IMR-90 (cell line): ENCODE measurements at regions not wholly inside any gene's neighbourhood (a gene's known extent, or its start where the extent isn't known, plus 50 kb on each side); places are given as distances from the start of the nearest gene placed in this dataset.
A peak's percentile ranks its signal among the peaks of the same experiment; 100 is the strongest.

Source experiments
- ATAC-seq: fragments of 200-7000 bp; cut with Tn5 transposase; 2 replicates; pipeline ENCODE4 v1.9.1; 2020; ENCODE audit warnings: low read depth, mild to moderate bottlenecking, moderate library complexity
- BruUV-seq: library from RNA; stranded (reverse); fragments of 400-500 nt; replicated peaks from 2 replicates; lab custom pipeline; 2021; lab: Mats Ljungman, UMichigan
- CTCF ChIA-PET: fragments of 300-600 bp; formaldehyde crosslinking; extraction: SDS; loops from one replicate; lab custom pipeline; 2021; ENCODE audit warnings: antibody characterized with exemption; lab: Yijun Ruan, JAX
- POLR2A ChIA-PET: fragments of 300-600 bp; sonication (Branson Sonifier 250); formaldehyde crosslinking; loops from one replicate; lab custom pipeline; 2022; ENCODE audit warnings: antibody characterized with exemption; ENCODE audit not compliant: unreplicated experiment; lab: Charles Lee
- DNase-seq: peaks from one replicate; pipeline ENCODE4 v3.0.0; 2013
- H2AFZ ChIP-seq: replicated peaks from 2 replicates; pipeline ENCODE3; 2013; ENCODE audit warnings: low read length, mild to moderate bottlenecking; ENCODE audit not compliant: poor library complexity
- H2AK5ac ChIP-seq: 2 replicates; pipeline ENCODE4 v1.6.1; 2013; ENCODE audit warnings: low read depth, low read length, inconsistent platforms
- H2AK9ac ChIP-seq: replicated peaks from 2 replicates; pipeline ENCODE3; 2013; ENCODE audit warnings: mild to moderate bottlenecking, low read depth, low read length, moderate library complexity; ENCODE audit not compliant: poor library complexity
- H2BK120ac ChIP-seq: 2 replicates; pipeline ENCODE4 v1.6.1; 2013; ENCODE audit warnings: low read depth, low read length, inconsistent platforms
- H2BK15ac ChIP-seq: 3 replicates; pipeline ENCODE4 v1.6.1; 2013; ENCODE audit warnings: low read depth, low read length, inconsistent platforms
- H2BK20ac ChIP-seq: 2 replicates; pipeline ENCODE4 v1.6.1; 2013; ENCODE audit warnings: low read depth, mild to moderate bottlenecking, inconsistent platforms, low read length, moderate library complexity
- H2BK5ac ChIP-seq: 2 replicates; pipeline ENCODE4 v1.6.1; 2013; ENCODE audit warnings: mild to moderate bottlenecking, low read depth, low read length, inconsistent platforms; ENCODE audit not compliant: poor library complexity, severe bottlenecking
- H3K14ac ChIP-seq: replicated peaks from 2 replicates; pipeline ENCODE4 v1.6.1; 2013; ENCODE audit warnings: low read depth, low read length, inconsistent platforms
- H3K18ac ChIP-seq: 2 replicates; pipeline ENCODE4 v1.6.1; 2013; ENCODE audit warnings: low read depth, low read length, control low read depth
- H3K23ac ChIP-seq: 2 replicates; pipeline ENCODE4 v1.6.1; 2013; ENCODE audit warnings: low read depth, low read length, inconsistent platforms
- H3K27ac ChIP-seq: 2 replicates; pipeline ENCODE4 v1.5.1; 2013; ENCODE audit warnings: mild to moderate bottlenecking, control low read depth, low read length; ENCODE audit not compliant: insufficient read depth
- H3K27me3 ChIP-seq: 2 replicates; pipeline ENCODE4 v1.6.1; 2013; ENCODE audit warnings: low read length; ENCODE audit not compliant: control insufficient read depth, insufficient read depth
- H3K36me3 ChIP-seq: 2 replicates; pipeline ENCODE4 v1.6.1; 2013; ENCODE audit warnings: low read length, mixed read lengths; ENCODE audit not compliant: control insufficient read depth, insufficient read depth
- H3K4ac ChIP-seq: 2 replicates; pipeline ENCODE4 v1.6.1; 2013; ENCODE audit warnings: low read depth, low read length, inconsistent platforms
- H3K4me1 ChIP-seq: 2 replicates; pipeline ENCODE4 v1.6.1; 2013; ENCODE audit warnings: low read length, mixed read lengths; ENCODE audit not compliant: control insufficient read depth, insufficient read depth
- H3K4me2 ChIP-seq: 2 replicates; pipeline ENCODE4 v1.6.1; 2013; ENCODE audit warnings: low read depth, mild to moderate bottlenecking, control low read depth, low read length, moderate library complexity
- H3K4me3 ChIP-seq: 2 replicates; pipeline ENCODE4 v1.5.1; 2013; ENCODE audit warnings: low read depth, mild to moderate bottlenecking, control low read depth, low read length, moderate library complexity; ENCODE audit not compliant: insufficient read depth
- H3K56ac ChIP-seq: 2 replicates; pipeline ENCODE4 v1.6.1; 2013; ENCODE audit warnings: low read length, inconsistent platforms; ENCODE audit not compliant: insufficient read depth; ENCODE audit errors: extremely low read depth
- H3K79me1 ChIP-seq, 2 experiments: 2 replicates each; pipeline ENCODE4 v1.6.1; 2013; ENCODE audit warnings: low read length in 2 of 2, inconsistent platforms in 1 of 2, low read depth in 1 of 2
- H3K9ac ChIP-seq: 2 replicates; pipeline ENCODE4 v1.6.1; 2013; ENCODE audit warnings: low read depth, low read length, control low read depth
- H3K9me1 ChIP-seq: 2 replicates; pipeline ENCODE4 v1.6.1; 2013; ENCODE audit warnings: low read length, inconsistent platforms; ENCODE audit not compliant: insufficient read depth
- H3K9me3 ChIP-seq: 2 replicates; pipeline ENCODE4 v1.6.1; 2013; ENCODE audit warnings: low read length; ENCODE audit not compliant: control insufficient read depth, insufficient read depth
- H4K20me1 ChIP-seq: 2 replicates; pipeline ENCODE4 v1.6.1; 2013; ENCODE audit warnings: low read length, inconsistent platforms; ENCODE audit not compliant: insufficient read depth
- H4K5ac ChIP-seq: 2 replicates; pipeline ENCODE4 v1.6.1; 2013; ENCODE audit warnings: mild to moderate bottlenecking, low read depth, low read length, control low read depth
- H4K8ac ChIP-seq, 2 experiments: 2 replicates each; pipeline ENCODE4 v1.6.1; 2013; ENCODE audit warnings: low read depth in 2 of 2, low read length in 2 of 2, control low read depth in 1 of 2, inconsistent platforms in 1 of 2
- H4K91ac ChIP-seq: 2 replicates; pipeline ENCODE4 v1.6.1; 2013; ENCODE audit warnings: low read depth, low read length, inconsistent platforms; ENCODE audit not compliant: insufficient read depth
- MAFK ChIP-seq: IDR thresholded peaks from 2 replicates; pipeline ENCODE4 v1.6.1; 2012; ENCODE audit warnings: low read depth, low read length, improper control_type of control experiment
- WGBS, 2 experiments: methylation state at CpG; one replicate each; pipeline versions ENCODE4 v1.1.5 to v1.1.7; 2013; ENCODE audit warnings: missing lambda C conversion rate in 2 of 2; ENCODE audit not compliant: insufficient read length in 1 of 2; ENCODE audit errors: extremely low coverage in 2 of 2; 5-methylcytosine and 5-hydroxymethylcytosine counted together
- dilution Hi-C: fragments of 300-500 bp; cut with HindIII; formaldehyde crosslinking; loops from one replicate; pipeline ENCODE4 v1.14.3; 2018; ENCODE audit warnings: low sequenced_read_pairs; ENCODE audit not compliant: unreplicated experiment
- in situ Hi-C: fragments of 300-500 bp; cut with MboI; formaldehyde crosslinking; loops from 3 replicates; pipeline ENCODE4 v1.14.3; 2019; ENCODE audit warnings: low sequenced_read_pairs, inconsistent platforms, mixed read lengths
- intact Hi-C: fragments of 100-400 bp; cut with micrococcal nuclease; formaldehyde crosslinking; loops from 2 replicates; pipeline ENCODE4 v1.10.0; 2022
- TF ChIP-seq, protein P1 (sequence below): fragments of 150-350 bp; IDR thresholded peaks from 2 replicates; pipeline ENCODE4 v1.6.1; 2016; ENCODE audit warnings: low read depth, mild to moderate bottlenecking, low read length, moderate library complexity, borderline replicate concordance

DNA sequence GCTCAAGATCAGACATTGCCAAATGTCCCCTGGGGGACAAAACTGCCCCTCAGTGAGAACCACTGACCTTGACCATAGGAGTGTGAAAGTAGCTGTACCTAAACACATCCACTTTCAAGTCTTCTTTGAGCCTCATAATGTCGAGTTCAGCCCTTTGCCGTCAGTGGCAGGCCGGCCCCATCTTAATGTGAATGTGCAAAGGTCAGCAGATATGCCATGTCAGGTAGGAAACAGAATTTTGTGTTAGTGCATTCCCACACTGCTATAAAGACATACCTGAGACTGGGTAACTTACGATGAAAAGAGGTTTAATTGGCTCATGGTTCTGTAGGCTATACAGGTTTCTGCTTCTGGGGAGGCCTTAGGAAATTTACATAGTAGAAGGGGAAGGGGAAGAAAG is 95.1 kb upstream of the PIRT start:
- Histone ChIP-seq H3K36me3 (no peaks in the 10 kb centered on the region), H2AK9ac (no peak overlapping the region), H3K56ac (no peak overlapping the region), H2BK120ac (no peak overlapping the region), H2BK15ac (no peak overlapping the region), H3K18ac (no peak overlapping the region), H2AK5ac (no peak overlapping the region), H2BK20ac (no peak overlapping the region), H3K9ac (no peak overlapping the region), H2AFZ (no peak overlapping the region), H3K4me2 (no peak overlapping the region), H3K4me1 (no peaks in the 10 kb centered on the region), H3K23ac (no peak overlapping the region), H4K20me1 (no peaks in the 10 kb centered on the region), H3K79me1 (no peaks in the 10 kb centered on the region), H3K4me3 (no peak overlapping the region), H3K9me1 (no peaks in the 10 kb centered on the region), H2BK5ac (no peak overlapping the region), H3K4ac (no peak overlapping the region), H4K91ac (no peak overlapping the region), H4K8ac (no peak overlapping the region), H3K27me3 (no peaks in the 10 kb centered on the region), H3K27ac (no peak overlapping the region), H3K14ac (no peak overlapping the region), H4K5ac (no peak overlapping the region), H3K9me3 (peaks cover 13% of the 10 kb centered on the region)
- intact Hi-C loops = no loop called here
- DNase-seq (no peak), ATAC-seq (no peak)
- TF ChIP-seq MAFK = peak; percentile 67
- TF ChIP-seq, protein P1, sequence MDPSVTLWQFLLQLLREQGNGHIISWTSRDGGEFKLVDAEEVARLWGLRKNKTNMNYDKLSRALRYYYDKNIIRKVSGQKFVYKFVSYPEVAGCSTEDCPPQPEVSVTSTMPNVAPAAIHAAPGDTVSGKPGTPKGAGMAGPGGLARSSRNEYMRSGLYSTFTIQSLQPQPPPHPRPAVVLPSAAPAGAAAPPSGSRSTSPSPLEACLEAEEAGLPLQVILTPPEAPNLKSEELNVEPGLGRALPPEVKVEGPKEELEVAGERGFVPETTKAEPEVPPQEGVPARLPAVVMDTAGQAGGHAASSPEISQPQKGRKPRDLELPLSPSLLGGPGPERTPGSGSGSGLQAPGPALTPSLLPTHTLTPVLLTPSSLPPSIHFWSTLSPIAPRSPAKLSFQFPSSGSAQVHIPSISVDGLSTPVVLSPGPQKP = no peak
- dilution Hi-C loops = no loop called here
- WGBS, 2 experiments = no CpG with 5 or more reads among the region's 4 CpGs
- BruUV-seq = no TSS peak
- in situ Hi-C loops = no loop called here
- ChIA-PET POLR2A (no interaction called here), CTCF (no interaction called here)
